ENCODE measurements at regions not wholly inside any gene's neighbourhood (a gene's known extent, or its start where the extent isn't known, plus 50 kb on each side); places are given as distances from the start of the nearest gene placed in this dataset.

DNA sequence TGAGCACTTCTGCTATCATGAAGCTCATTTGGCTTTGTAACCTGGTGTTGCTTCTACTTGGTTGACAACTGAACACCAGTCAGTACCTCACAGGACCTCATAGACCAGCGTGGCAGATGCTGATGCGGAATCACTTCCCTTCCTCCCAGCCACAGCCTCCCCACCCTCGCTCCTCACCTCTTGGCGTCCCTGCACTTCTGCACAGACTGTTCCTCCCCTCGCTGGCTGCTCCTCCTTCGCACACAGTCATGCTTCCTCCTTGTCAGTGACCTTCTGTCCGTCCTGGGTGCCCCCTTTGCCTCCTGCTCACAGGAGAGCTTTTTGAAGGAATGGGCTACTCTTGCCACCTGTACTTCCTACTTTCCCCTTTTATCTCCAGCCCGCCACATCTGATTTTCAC is 61.4 kb upstream of the CTBP2 start:
- Mint-ChIP-seq H3K27ac (peak overlapping the region in 1 of 2 donors; percentile 69), H3K27me3 (peaks cover 37% of the 10 kb centered on the region), H3K4me1 (no peaks in the 10 kb centered on the region), H3K4me3 (no peak overlapping the region), H3K9me3 (peaks cover 0 to 8% of the 10 kb centered on the region in 2 donors)
- DNase-seq = no peak
- ATAC-seq = no peak

DNA sequence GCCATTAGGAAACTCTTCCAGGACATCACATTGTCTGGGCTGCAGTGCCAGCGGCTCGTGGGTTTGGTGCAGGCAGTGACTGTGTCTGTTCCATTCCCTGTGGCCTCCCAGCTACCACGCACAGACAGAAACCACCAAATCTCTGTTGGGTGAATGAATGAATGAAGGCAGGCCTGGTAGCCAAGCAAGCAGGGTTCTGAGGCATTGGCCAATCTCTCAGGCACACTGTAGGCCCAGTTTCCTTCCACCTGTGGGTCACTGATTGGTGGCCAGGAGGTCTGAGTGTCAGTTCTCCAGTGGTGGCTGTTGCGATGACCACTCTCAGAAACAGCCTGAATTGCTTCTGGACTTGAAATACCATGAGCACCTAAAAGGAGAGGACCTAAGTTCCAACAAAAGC is 59.4 kb upstream of the CTBP2 start:
- no peak for ATAC-seq
- peaks cover 37% of the 10 kb centered on the region for H3K27me3 Mint-ChIP-seq
- no peak for DNase-seq
- H3K9me3 Mint-ChIP-seq = no peaks in the 10 kb centered on the region
- H3K27ac Mint-ChIP-seq = no peak overlapping the region
- no peak overlapping the region for H3K4me3 Mint-ChIP-seq
- H3K4me1 Mint-ChIP-seq = no peaks in the 10 kb centered on the region

DNA sequence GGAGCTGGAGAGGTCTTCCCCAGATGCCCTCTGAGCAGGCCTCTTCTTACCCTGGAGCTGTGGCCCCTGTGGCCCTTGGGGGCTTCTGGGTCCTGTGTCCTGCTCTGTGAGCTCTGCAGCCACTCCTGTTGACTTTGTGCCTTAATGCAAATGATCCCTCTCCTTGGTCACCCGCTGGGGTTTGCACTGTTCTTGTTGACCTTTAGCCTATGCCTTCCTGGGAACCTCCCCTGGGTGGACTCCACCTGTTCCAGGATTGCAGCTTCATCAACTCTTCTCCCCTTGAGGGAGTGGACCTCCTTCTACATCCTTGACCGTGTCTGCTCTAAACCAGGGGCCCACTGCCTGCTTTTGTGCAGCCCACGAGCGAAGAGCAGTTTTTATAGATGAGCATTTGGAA is 58.6 kb upstream of the CTBP2 start:
- H3K27me3 Mint-ChIP-seq = peaks cover 37% of the 10 kb centered on the region
- H3K4me1 Mint-ChIP-seq = no peaks in the 10 kb centered on the region
- H3K27ac Mint-ChIP-seq = peak overlapping the region in 1 of 2 donors; percentile 43

DNA sequence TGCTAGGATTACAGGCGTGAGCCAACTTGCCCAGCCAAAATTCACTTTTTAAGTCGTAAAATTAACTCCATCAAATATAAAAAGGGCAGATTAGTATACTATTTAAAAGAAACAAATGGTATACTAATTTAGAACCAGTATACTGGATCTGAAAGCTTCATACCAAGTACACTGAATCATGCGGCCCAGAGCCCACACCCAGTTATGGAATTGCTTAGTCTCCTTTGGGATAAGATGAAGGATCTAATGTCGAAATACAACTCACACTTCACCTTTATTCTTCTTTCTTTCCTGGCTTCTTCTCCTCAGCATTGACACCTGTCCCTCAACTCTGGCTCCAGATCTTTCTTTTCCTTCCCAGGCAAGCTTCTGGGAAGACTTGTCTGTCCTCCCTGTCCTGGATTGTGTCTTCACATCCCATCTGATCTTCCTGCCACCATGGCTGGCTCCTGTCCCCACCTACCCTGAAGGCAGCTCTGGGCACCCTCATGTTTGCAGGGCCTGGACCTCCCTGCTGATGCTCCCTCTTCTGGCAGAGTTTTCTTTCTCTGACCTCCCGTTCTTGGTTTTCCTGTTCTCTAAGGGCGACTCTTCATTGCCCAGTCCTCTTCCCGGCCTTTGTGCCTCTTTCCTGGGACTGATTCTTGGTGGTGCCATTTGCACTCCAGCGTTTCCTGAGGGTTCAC is 57.8 kb upstream of the CTBP2 start:
- ATAC-seq = no peak

More for the DNA sequence above, 58.6 kb upstream of the CTBP2 start:
- ATAC-seq = no peak
- H3K4me3 Mint-ChIP-seq = no peak overlapping the region
- no peak for DNase-seq
- no peaks in the 10 kb centered on the region for H3K9me3 Mint-ChIP-seq

DNA sequence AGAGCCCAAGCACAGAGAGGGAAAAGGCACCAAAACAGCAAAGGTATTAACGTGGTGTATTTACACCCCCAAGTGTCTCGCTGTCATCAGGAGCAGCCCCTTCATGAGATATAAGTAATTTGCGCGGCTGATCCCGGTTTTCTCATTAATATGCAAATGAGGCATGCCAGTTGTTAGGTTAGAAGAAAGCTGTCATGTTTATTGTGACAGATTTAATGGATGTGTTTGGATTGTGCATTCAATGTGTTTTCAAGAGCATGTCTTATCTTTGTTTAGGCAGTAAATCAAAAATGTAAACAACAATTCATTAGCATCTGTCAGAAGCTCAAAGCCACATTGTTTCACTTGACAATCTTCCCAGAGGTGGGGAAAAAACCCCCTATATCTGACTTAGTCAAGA is 56.5 kb upstream of the CTBP2 start:
- DNase-seq (no peak), ATAC-seq (no peak)
- H3K4me1 Mint-ChIP-seq = no peaks in the 10 kb centered on the region
- H3K9me3 Mint-ChIP-seq = no peaks in the 10 kb centered on the region
- no peak overlapping the region for H3K27ac Mint-ChIP-seq
- H3K27me3 Mint-ChIP-seq = peaks cover 31% of the 10 kb centered on the region
- H3K4me3 Mint-ChIP-seq = no peak overlapping the region

More for the DNA sequence above, 57.8 kb upstream of the CTBP2 start:
- H3K27me3 Mint-ChIP-seq = peaks cover 37% of the 10 kb centered on the region
- H3K9me3 Mint-ChIP-seq = no peaks in the 10 kb centered on the region
- H3K27ac Mint-ChIP-seq = no peak overlapping the region
- no peaks in the 10 kb centered on the region for H3K4me1 Mint-ChIP-seq
- DNase-seq = no peak
- no peak overlapping the region for H3K4me3 Mint-ChIP-seq

DNA sequence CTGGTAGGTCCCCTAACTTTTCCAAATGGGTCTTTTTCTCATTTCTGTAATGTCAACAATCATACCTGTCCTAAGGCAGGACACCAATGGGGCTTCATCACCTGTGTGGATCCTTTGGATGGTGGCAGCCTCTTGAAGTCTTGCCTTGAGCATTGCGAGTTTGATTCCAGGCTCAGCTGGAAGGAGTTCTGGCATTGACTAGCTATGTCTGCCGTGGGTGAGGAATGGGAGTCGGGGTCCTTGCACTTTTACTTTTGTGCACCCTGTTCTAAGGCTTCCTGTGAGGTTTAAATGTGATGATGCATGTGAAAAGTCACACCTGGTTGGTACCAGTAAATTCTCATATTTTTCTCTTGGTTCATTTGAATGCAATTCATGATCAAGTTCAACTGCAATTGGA is 55.9 kb upstream of the CTBP2 start:
- Mint-ChIP-seq H3K27me3 (peaks cover 25% of the 10 kb centered on the region), H3K4me1 (no peaks in the 10 kb centered on the region), H3K27ac (no peak overlapping the region), H3K9me3 (no peaks in the 10 kb centered on the region), H3K4me3 (no peak overlapping the region)
- no peak for ATAC-seq
- DNase-seq = no peak

DNA sequence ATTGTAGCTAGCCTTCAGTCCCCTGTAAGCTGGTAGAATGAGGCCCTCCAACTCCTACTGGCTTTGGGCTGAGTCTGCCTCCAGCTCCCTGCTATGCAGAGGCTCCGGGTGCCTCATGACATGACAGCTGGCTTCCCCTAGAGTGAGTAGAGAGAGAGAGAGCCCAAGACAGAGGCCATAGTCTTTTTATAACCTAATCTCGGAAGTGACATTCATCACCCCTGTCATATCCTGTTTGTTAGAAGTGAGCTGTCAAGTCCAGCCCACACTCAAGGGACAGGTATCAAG is 53.9 kb upstream of the CTBP2 start:
- Mint-ChIP-seq H3K9me3 (no peaks in the 10 kb centered on the region), H3K4me1 (no peaks in the 10 kb centered on the region), H3K4me3 (no peak overlapping the region), H3K27me3 (peaks cover 8% of the 10 kb centered on the region), H3K27ac (no peak overlapping the region)
- ATAC-seq = no peak
- no peak for DNase-seq

DNA sequence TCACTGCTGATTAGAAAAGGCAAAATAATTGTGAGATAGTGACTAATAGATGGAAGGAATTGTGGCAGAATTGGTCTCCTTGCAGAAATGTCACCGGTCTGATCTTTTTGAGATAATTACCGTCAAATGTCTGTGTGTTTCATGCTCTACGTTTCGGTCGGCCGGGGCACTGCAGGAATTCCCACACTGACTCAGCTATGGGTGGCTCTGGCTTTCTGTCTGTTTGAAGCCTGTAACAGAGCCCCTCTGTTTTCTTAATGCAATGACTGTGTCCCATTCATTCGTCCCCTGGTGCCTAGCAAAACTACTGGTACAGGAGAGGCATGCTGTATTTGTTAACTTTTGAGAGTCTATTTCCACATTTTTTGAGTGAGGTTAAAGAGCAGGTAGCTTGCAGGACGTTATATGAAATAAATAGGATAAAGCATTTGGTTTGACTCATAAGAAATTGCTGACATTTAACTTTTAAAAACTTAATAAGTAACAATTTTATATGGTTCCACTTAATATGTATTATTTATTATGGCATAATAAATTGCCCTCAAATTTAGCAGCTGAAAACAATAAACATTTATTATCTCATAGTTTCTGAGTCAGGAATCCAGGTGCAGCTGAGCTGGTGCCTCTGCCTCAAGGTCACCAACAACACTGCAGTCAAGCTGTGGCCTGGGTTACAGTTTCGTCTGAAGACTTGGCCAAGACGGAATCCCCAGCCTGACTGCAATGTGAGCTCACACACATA is 53.3 kb upstream of the CTBP2 start:
- H3K4me3 Mint-ChIP-seq = no peak overlapping the region
- peaks cover 6% of the 10 kb centered on the region for H3K27me3 Mint-ChIP-seq
- ATAC-seq (no peak), DNase-seq (no peak)
- no peak overlapping the region for H3K27ac Mint-ChIP-seq
- no peaks in the 10 kb centered on the region for H3K9me3 Mint-ChIP-seq
- H3K4me1 Mint-ChIP-seq = no peaks in the 10 kb centered on the region

DNA sequence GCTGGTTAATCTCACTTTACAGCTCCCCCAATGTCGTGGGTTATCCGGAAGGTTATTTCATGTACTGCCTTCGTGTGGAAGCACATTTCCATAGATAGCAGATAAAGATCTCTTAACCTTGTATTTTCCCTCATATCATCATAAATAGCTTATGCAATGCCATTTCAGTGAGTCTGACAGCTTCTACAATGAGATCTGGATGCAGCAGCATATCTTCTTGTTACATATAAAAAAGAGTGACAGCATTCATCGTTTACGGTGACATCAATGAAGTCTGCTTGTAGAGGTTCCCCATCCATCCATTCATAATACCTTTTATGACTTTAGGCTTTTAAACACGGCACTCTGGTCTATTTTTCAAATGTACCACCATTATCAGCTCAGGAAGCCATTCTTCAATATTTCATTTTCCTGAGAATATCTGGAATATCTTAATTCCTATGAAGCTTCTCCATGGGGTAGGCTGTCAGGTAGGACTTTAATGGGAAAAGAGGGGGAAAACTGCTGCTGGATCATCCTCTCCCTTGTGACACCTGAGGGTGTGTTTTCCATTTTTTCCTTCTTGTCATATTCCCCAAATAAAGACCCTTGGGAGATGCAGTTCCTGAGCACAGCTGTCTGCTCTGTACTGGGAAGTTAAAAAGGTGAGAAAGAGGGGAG is 51.9 kb upstream of the CTBP2 start:
- no peak for ATAC-seq
- Mint-ChIP-seq H3K4me1 (no peaks in the 10 kb centered on the region), H3K27ac (no peak overlapping the region), H3K27me3 (peaks cover 10% of the 10 kb centered on the region), H3K4me3 (no peak overlapping the region), H3K9me3 (no peaks in the 10 kb centered on the region)
- no peak for DNase-seq

All from stimulated activated naive CD8-positive, alpha-beta T cell treated with anti-CD3 and anti-CD28 coated beads, Interleukin-15, amount 100 ng/mL, for 72 hours (primary cell).